ENCODE measurements at regions not wholly inside any gene's neighbourhood (a gene's known extent, or its start where the extent isn't known, plus 50 kb on each side); places are given as distances from the start of the nearest gene placed in this dataset.

- no peak for TF ChIP-seq CTCF (conservative IDR thresholded peaks at IDR 0.05; ENCODE audit: low read depth in 2 of 2)
- no peak for TF ChIP-seq REST (IDR thresholded peaks at IDR 0.05; ENCODE audit: unreplicated experiment)
- TF ChIP-seq EZH2 (IDR thresholded peaks at IDR 0.05; ENCODE audit: low read depth, unreplicated experiment), result no peak
- no peak for TF ChIP-seq EZH2phosphoT487 (IDR thresholded peaks at IDR 0.05; ENCODE audit: unreplicated experiment)
- no peak for TF ChIP-seq POLR2AphosphoS5 (IDR thresholded peaks at IDR 0.05; ENCODE audit: low read depth)
- TF ChIP-seq CREB1 (CRISPR knock-in tag; IDR thresholded peaks at IDR 0.05; ENCODE audit: low read depth), result no peak
- TF ChIP-seq ETS1 (IDR thresholded peaks at IDR 0.05), result no peak
Observed at GRCh38 chr6:90409700-90410099, 113.1 kb upstream of the BACH2 start.
